OCI-LY1 (cell line): ENCODE measurements at regions not wholly inside any gene's neighbourhood (a gene's known extent, or its start where the extent isn't known, plus 50 kb on each side); places are given as distances from the start of the nearest gene placed in this dataset.

Experiments
- EZH2 ChIP-seq: fragments of 200-600 bp; sonication (generic), shearing (Covaris generic); IDR thresholded peaks from 2 replicates; pipeline ENCODE4 v1.8.0; 2017; ENCODE audit warnings: borderline replicate concordance, mixed run types, mild to moderate bottlenecking, antibody characterized with exemption, low read length, moderate library complexity, mixed read lengths
- TF ChIP-seq, protein P1 (sequence below): fragments of 200-600 bp; sonication (generic), shearing (Covaris generic); IDR thresholded peaks from 2 replicates; pipeline ENCODE4 v1.5.1; 2017; ENCODE audit warnings: mild to moderate bottlenecking, antibody characterized with exemption, low read length, moderate library complexity, mixed read lengths

DNA sequence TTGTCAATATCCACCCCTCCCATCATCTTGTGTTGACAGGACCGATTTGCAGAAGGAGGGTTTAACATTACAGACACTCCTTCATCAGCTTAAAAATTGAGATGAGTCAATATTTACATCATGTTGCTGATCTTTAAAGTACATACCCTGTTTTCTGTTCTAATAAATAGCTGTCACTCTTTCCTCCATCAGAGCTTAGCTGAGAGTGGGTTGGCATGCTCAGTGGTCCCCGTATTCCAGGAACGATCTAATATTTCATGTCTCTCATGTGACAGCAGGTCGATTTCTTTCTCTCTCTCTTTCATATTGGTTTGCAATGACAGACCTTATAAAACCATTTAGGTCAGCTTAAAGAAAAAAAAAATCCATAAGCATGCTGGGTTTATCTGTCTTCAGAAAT is 950.6 kb downstream of the GALC start:
- TF ChIP-seq, protein P1, sequence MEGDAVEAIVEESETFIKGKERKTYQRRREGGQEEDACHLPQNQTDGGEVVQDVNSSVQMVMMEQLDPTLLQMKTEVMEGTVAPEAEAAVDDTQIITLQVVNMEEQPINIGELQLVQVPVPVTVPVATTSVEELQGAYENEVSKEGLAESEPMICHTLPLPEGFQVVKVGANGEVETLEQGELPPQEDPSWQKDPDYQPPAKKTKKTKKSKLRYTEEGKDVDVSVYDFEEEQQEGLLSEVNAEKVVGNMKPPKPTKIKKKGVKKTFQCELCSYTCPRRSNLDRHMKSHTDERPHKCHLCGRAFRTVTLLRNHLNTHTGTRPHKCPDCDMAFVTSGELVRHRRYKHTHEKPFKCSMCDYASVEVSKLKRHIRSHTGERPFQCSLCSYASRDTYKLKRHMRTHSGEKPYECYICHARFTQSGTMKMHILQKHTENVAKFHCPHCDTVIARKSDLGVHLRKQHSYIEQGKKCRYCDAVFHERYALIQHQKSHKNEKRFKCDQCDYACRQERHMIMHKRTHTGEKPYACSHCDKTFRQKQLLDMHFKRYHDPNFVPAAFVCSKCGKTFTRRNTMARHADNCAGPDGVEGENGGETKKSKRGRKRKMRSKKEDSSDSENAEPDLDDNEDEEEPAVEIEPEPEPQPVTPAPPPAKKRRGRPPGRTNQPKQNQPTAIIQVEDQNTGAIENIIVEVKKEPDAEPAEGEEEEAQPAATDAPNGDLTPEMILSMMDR, result no peak
- no peak for TF ChIP-seq EZH2
